ENCODE measurements at regions not wholly inside any gene's neighbourhood (a gene's known extent, or its start where the extent isn't known, plus 50 kb on each side); places are given as distances from the start of the nearest gene placed in this dataset.

GRCh38 chr16:85257483-85257882 is 145.2 kb upstream of the CIBAR2 start:
- DNase-seq (ENCODE audit: low read depth) = no peak

GRCh38 chr16:85258166-85258565 is 145.9 kb upstream of the CIBAR2 start:
- no peak for DNase-seq (ENCODE audit: low read depth)

- no peak for DNase-seq (ENCODE audit: low read depth)
Observed at GRCh38 chr16:85258629-85259028, 146.4 kb upstream of the CIBAR2 start.

- DNase-seq (ENCODE audit: low read depth) = no peak
Observed at GRCh38 chr16:85259115-85259831, 147.0 kb upstream of the CIBAR2 start.

GRCh38 chr16:85259832-85260167 is 147.5 kb upstream of the CIBAR2 start:
- DNase-seq (ENCODE audit: low read depth) = no peak

- DNase-seq (ENCODE audit: low read depth) = no peak
Observed at GRCh38 chr16:85261204-85261603, 148.9 kb upstream of the CIBAR2 start.

GRCh38 chr16:85261657-85262557 is 149.6 kb upstream of the CIBAR2 start:
- DNase-seq (ENCODE audit: low read depth) = no peak

GRCh38 chr16:85262558-85263238 is 150.4 kb upstream of the CIBAR2 start:
- no peak for DNase-seq (ENCODE audit: low read depth)

- no peak for DNase-seq (ENCODE audit: low read depth)
Observed at GRCh38 chr16:85263239-85263585, 150.9 kb upstream of the CIBAR2 start.

GRCh38 chr16:85264752-85265151 is 152.5 kb upstream of the CIBAR2 start:
- DNase-seq (ENCODE audit: low read depth) = no peak

GRCh38 chr16:85265161-85265784 is 153.0 kb upstream of the CIBAR2 start:
- DNase-seq (ENCODE audit: low read depth) = no peak

- DNase-seq (ENCODE audit: low read depth) = no peak
Observed at GRCh38 chr16:85265810-85266209, 153.5 kb upstream of the CIBAR2 start.

GRCh38 chr16:85266857-85267256 is 154.6 kb upstream of the CIBAR2 start:
- no peak for DNase-seq (ENCODE audit: low read depth)

GRCh38 chr16:85267414-85267945 is 155.2 kb upstream of the CIBAR2 start:
- no peak for DNase-seq (ENCODE audit: low read depth)

- no peak for DNase-seq (ENCODE audit: low read depth)
Observed at GRCh38 chr16:85269165-85269564, 156.9 kb upstream of the CIBAR2 start.

GRCh38 chr16:85270374-85270773 is 158.1 kb upstream of the CIBAR2 start:
- DNase-seq (ENCODE audit: low read depth) = no peak

- DNase-seq (ENCODE audit: low read depth) = no peak
Observed at GRCh38 chr16:85271198-85271597, 158.9 kb upstream of the CIBAR2 start.

- no peak for DNase-seq (ENCODE audit: low read depth)
Observed at GRCh38 chr16:85273293-85273692, 161.0 kb upstream of the CIBAR2 start.

- DNase-seq (ENCODE audit: low read depth) = no peak
Observed at GRCh38 chr16:85274501-85274900, 162.2 kb upstream of the CIBAR2 start.

GRCh38 chr16:85274924-85275323 is 162.7 kb upstream of the CIBAR2 start:
- no peak for DNase-seq (ENCODE audit: low read depth)

GRCh38 chr16:85275533-85276249 is 163.4 kb upstream of the CIBAR2 start:
- peak; percentile 12 for DNase-seq (ENCODE audit: low read depth)

- DNase-seq (ENCODE audit: low read depth) = no peak
Observed at GRCh38 chr16:85276258-85276657, 164.0 kb upstream of the CIBAR2 start.

All from HS-27A (cell line).